H9 (cell line): ENCODE measurements at regions not wholly inside any gene's neighbourhood (a gene's known extent, or its start where the extent isn't known, plus 50 kb on each side); places are given as distances from the start of the nearest gene placed in this dataset.

Experiments used
- DNase-seq: peaks from one replicate; pipeline ENCODE4 v3.0.0-alpha.2; 2017
- H2AFZ ChIP-seq: one replicate; pipeline ENCODE4 v1.6.1; 2013; ENCODE audit warnings: mild to moderate bottlenecking, low read length, control low read depth, moderate library complexity
- H2AK5ac ChIP-seq: 2 replicates; pipeline ENCODE4 v1.6.1; 2013; ENCODE audit warnings: low read length, control low read depth, mixed read lengths; ENCODE audit not compliant: insufficient read length
- H2BK120ac ChIP-seq: one replicate; pipeline ENCODE4 v1.6.1; 2013; ENCODE audit warnings: low read depth, mild to moderate bottlenecking, low read length, control low read depth, inconsistent platforms; ENCODE audit not compliant: poor library complexity, severe bottlenecking
- H2BK12ac ChIP-seq: 2 replicates; pipeline ENCODE4 v1.6.1; 2013; ENCODE audit warnings: low read length, control low read depth, mixed read lengths, low read depth; ENCODE audit not compliant: insufficient read length
- H2BK15ac ChIP-seq: 2 replicates; pipeline ENCODE4 v1.6.1; 2013; ENCODE audit warnings: low read depth, low read length, control low read depth
- H2BK20ac ChIP-seq: one replicate; pipeline ENCODE4 v1.6.1; 2013; ENCODE audit warnings: low read depth, mild to moderate bottlenecking, low read length, control low read depth, inconsistent platforms; ENCODE audit not compliant: poor library complexity, severe bottlenecking
- H2BK5ac ChIP-seq: 2 replicates; pipeline ENCODE4 v1.6.1; 2013; ENCODE audit warnings: low read length, control low read depth, mixed read lengths; ENCODE audit not compliant: insufficient read length
- H3K14ac ChIP-seq: 2 replicates; pipeline ENCODE4 v1.6.1; 2013; ENCODE audit warnings: low read length, control low read depth; ENCODE audit not compliant: insufficient read depth
- H3K18ac ChIP-seq: 2 replicates; pipeline ENCODE4 v1.6.1; 2013; ENCODE audit warnings: low read depth, mild to moderate bottlenecking, mixed read lengths, low read length, control low read depth; ENCODE audit not compliant: insufficient read length
- H3K23ac ChIP-seq: 2 replicates; pipeline ENCODE4 v1.6.1; 2013; ENCODE audit warnings: low read length, control low read depth, mixed read lengths, low read depth; ENCODE audit not compliant: insufficient read length
- H3K23me2 ChIP-seq: 2 replicates; pipeline ENCODE4 v1.6.1; 2013; ENCODE audit warnings: low read depth, mild to moderate bottlenecking, mixed read lengths, low read length, control low read depth; ENCODE audit not compliant: insufficient read length, poor library complexity, severe bottlenecking
- H3K27ac ChIP-seq: 2 replicates; pipeline ENCODE4 v1.5.1; 2013; ENCODE audit warnings: low read length, control low read depth, mixed read lengths, low read depth; ENCODE audit not compliant: insufficient read length
- H3K27me3 ChIP-seq: 2 replicates; pipeline ENCODE4 v1.6.1; 2013; ENCODE audit warnings: low read length, control low read depth, inconsistent platforms; ENCODE audit not compliant: insufficient read depth
- H3K4ac ChIP-seq: 2 replicates; pipeline ENCODE4 v1.6.1; 2013; ENCODE audit warnings: low read depth, mild to moderate bottlenecking, control low read depth, inconsistent platforms, low read length, moderate library complexity
- H3K4me1 ChIP-seq: 2 replicates; pipeline ENCODE4 v1.6.1; 2013; ENCODE audit warnings: low read length, control low read depth, inconsistent platforms; ENCODE audit not compliant: insufficient read depth
- H3K4me2 ChIP-seq: 2 replicates; pipeline ENCODE4 v1.6.1; 2013; ENCODE audit warnings: low read length, control low read depth, mixed read lengths; ENCODE audit not compliant: insufficient read length, insufficient read depth
- H3K56ac ChIP-seq: 2 replicates; pipeline ENCODE4 v1.6.1; 2013; ENCODE audit warnings: low read depth, mild to moderate bottlenecking, mixed read lengths, low read length, control low read depth; ENCODE audit not compliant: insufficient read length
- H3K79me1 ChIP-seq: 2 replicates; pipeline ENCODE4 v1.6.1; 2013; ENCODE audit warnings: low read depth, mild to moderate bottlenecking, moderate library complexity, low read length, control low read depth, inconsistent platforms; ENCODE audit not compliant: insufficient read depth, poor library complexity, severe bottlenecking
- H3K79me2 ChIP-seq: 2 replicates; pipeline ENCODE4 v1.6.1; 2013; ENCODE audit warnings: low read length, control low read depth, inconsistent platforms; ENCODE audit not compliant: insufficient read depth
- H3K9ac ChIP-seq: 2 replicates; pipeline ENCODE4 v1.6.1; 2013; ENCODE audit warnings: low read length, control low read depth, mixed read lengths; ENCODE audit not compliant: insufficient read length; ENCODE audit errors: extremely low read depth
- H3K9me3 ChIP-seq: one replicate; pipeline ENCODE4 v1.6.1; 2013; ENCODE audit warnings: low read depth, low read length, inconsistent platforms; ENCODE audit not compliant: control insufficient read depth
- H3T11ph ChIP-seq: one replicate; pipeline ENCODE4 v1.6.1; 2013; ENCODE audit warnings: mild to moderate bottlenecking, low read length, control low read depth, inconsistent platforms
- H4K20me1 ChIP-seq: one replicate; pipeline ENCODE4 v1.6.1; 2013; ENCODE audit not compliant: control insufficient read depth, insufficient read length, insufficient read depth
- H4K5ac ChIP-seq: 2 replicates; pipeline ENCODE4 v1.6.1; 2013; ENCODE audit warnings: low read depth, mild to moderate bottlenecking, mixed read lengths, low read length, control low read depth; ENCODE audit not compliant: insufficient read length
- H4K8ac ChIP-seq: replicated peaks from 2 replicates; pipeline ENCODE4 v1.6.1; 2013; ENCODE audit warnings: low read length, control low read depth, mixed read lengths, low read depth; ENCODE audit not compliant: insufficient read length
- H4K91ac ChIP-seq: 2 replicates; pipeline ENCODE4 v1.6.1; 2013; ENCODE audit warnings: low read depth, mild to moderate bottlenecking, moderate library complexity, mixed read lengths, low read length, control low read depth; ENCODE audit not compliant: insufficient read length
- H3K27ac Mint-ChIP-seq, 3 experiments: 2 replicates in 2 of 3; 3 replicates in 1 of 3; pipeline ENCODE4 v1.8.0; 2020 to 2021; ENCODE audit warnings: mixed read lengths in 3 of 3, mild to moderate bottlenecking in 1 of 3, moderate library complexity in 1 of 3
- H3K27me3 Mint-ChIP-seq: 2 replicates; pipeline ENCODE4 v1.8.0; 2021; ENCODE audit warnings: low read depth, mild to moderate bottlenecking, moderate library complexity, mixed read lengths
- H3K36me3 Mint-ChIP-seq, 3 experiments: 2 replicates in 2 of 3; 3 replicates in 1 of 3; pipeline ENCODE4 v1.8.0; 2020 to 2021; ENCODE audit warnings: low read depth in 3 of 3, mixed read lengths in 3 of 3; ENCODE audit not compliant: insufficient read depth in 1 of 3
- H3K4me1 Mint-ChIP-seq, 2 experiments: 2 replicates each; pipeline ENCODE4 v1.8.0; 2020; ENCODE audit warnings: mixed read lengths in 2 of 2
- H3K4me3 Mint-ChIP-seq, 2 experiments: 2 replicates in 1 of 2; 3 replicates in 1 of 2; pipeline ENCODE4 v1.8.0; 2020 to 2021; ENCODE audit warnings: mild to moderate bottlenecking in 2 of 2, mixed read lengths in 2 of 2, moderate library complexity in 1 of 2
- H3K9me3 Mint-ChIP-seq, 2 experiments: 2 replicates in 1 of 2; 3 replicates in 1 of 2; pipeline ENCODE4 v1.8.0; 2020; ENCODE audit warnings: mild to moderate bottlenecking in 2 of 2, mixed read lengths in 2 of 2, moderate library complexity in 1 of 2
- CTCF ChIP-seq: fragments of 200-600 bp; sonication (generic); conservative IDR thresholded peaks from 3 replicates; pipeline ENCODE4 v1.8.0; 2021; ENCODE audit warnings: antibody characterized with exemption, mild to moderate bottlenecking
- WGBS: extraction: QIAGEN DNeasy Blood & Tissue Kit; methylation state at CpG from one replicate; pipeline ENCODE4 v1.1.7; 2013; ENCODE audit warnings: missing lambda C conversion rate, low lambda C conversion rate, mixed read lengths; ENCODE audit not compliant: insufficient read length; ENCODE audit errors: extremely low coverage; 5-methylcytosine and 5-hydroxymethylcytosine counted together

- H3K4me1 ChIP-seq = no peaks in the 10 kb centered on the region
- H4K5ac ChIP-seq = no peak overlapping the region
- TF ChIP-seq CTCF = no peak
- H2BK20ac ChIP-seq = no peak overlapping the region
- H3K18ac ChIP-seq = no peak overlapping the region
- H3T11ph ChIP-seq = no peak overlapping the region
- H3K27me3 Mint-ChIP-seq = no peaks in the 10 kb centered on the region
- H4K20me1 ChIP-seq = no peaks in the 10 kb centered on the region
- H4K91ac ChIP-seq = no peak overlapping the region
- H3K9me3 ChIP-seq = no peaks in the 10 kb centered on the region
- H3K79me1 ChIP-seq = no peaks in the 10 kb centered on the region
- no peak overlapping the region for H2BK12ac ChIP-seq
- no peak overlapping the region for H3K4me3 Mint-ChIP-seq
- WGBS = no CpG with 5 or more reads among the region's 7 CpGs
- H3K4ac ChIP-seq = no peak overlapping the region
- no peak overlapping the region for H2AK5ac ChIP-seq
- H3K9me3 Mint-ChIP-seq = peaks cover 5 to 12% of the 10 kb centered on the region in 2 experiments; a peak in 3 of 5 replicates
- H3K23me2 ChIP-seq = no peaks in the 10 kb centered on the region
- H3K27ac Mint-ChIP-seq = no peak overlapping the region
- no peak overlapping the region for H2AFZ ChIP-seq
- H4K8ac ChIP-seq = no peak overlapping the region
- H3K27me3 ChIP-seq = no peaks in the 10 kb centered on the region
- H2BK120ac ChIP-seq = no peak overlapping the region
- no peak for DNase-seq
- H3K79me2 ChIP-seq = no peaks in the 10 kb centered on the region
- H3K4me1 Mint-ChIP-seq = no peaks in the 10 kb centered on the region
- H3K36me3 Mint-ChIP-seq = peaks cover 0 to 4% (median 2%) of the 10 kb centered on the region in 3 experiments; a peak in 1 of 7 replicates
- no peak overlapping the region for H3K56ac ChIP-seq
- no peak overlapping the region for H3K23ac ChIP-seq
- no peak overlapping the region for H2BK15ac ChIP-seq
- H3K14ac ChIP-seq = no peak overlapping the region
- no peak overlapping the region for H3K9ac ChIP-seq
- no peak overlapping the region for H3K27ac ChIP-seq
- no peak overlapping the region for H2BK5ac ChIP-seq
- no peak overlapping the region for H3K4me2 ChIP-seq
Measured at GRCh38 chr9:85136987-85137386, 467.5 kb downstream of the NTRK2 start.
